ENCODE measurements at regions not wholly inside any gene's neighbourhood (a gene's known extent, or its start where the extent isn't known, plus 50 kb on each side); places are given as distances from the start of the nearest gene placed in this dataset.

DNA sequence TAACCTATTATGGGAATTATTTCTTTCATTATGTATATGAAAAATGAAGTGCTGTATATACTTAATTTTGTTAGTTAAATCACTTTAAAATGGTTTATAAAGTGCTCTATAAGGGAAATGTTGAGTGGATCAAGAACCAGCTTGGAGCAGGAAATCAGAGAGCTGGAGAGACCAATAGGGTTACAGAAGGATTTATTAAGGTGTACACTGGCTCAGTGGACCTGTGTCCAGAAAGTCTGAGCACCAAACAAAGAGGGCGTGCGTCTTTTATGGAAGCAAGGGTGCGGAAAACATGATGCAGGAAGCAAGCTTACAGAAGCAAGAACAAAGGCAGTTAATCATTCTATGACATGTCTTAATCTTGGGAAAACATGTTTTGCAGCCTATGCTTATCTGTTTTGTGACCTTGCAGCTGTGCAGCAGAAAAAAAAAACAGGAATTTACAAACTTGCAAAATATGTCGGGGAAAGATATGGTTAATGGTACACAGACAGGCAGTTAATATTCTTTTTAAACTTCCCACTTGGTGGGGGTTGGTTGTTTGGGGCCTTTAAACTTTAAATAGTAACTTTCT is 65.2 kb upstream of the SLC35G4 start:
- no peaks in the 10 kb centered on the region for H3K36me3 ChIP-seq (ENCODE audit: low read length)

DNA sequence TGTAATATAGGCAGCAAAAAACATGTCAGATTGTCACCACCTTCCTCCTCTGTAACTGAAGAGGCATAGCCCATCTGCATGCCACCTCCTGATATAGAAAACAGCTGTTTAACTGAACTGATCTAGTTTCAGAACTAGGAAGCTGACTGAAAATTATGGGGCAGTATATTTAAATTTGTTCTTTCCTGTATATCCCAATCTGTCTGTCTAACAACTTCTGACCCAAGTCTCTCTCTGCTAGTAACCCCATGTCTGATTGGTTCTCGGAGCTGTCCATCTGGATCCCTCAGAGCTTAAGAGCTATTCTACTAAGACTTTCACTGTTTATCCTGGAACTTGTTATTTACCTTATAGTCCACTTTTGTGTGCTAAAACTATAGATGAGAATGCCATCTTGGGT is 68.2 kb upstream of the SLC35G4 start:
- Histone ChIP-seq H3K79me2 (ENCODE audit: insufficient read depth, low read length) (no peaks in the 10 kb centered on the region), H4K20me1 (ENCODE audit: low read depth, low read length) (no peaks in the 10 kb centered on the region), H3K9ac (ENCODE audit: low read length) (no peak overlapping the region), H3K9me3 (ENCODE audit: insufficient read depth, low read length) (peaks cover 7% of the 10 kb centered on the region; the same call in 1 of the 2 replicates), H3K27ac (ENCODE audit: low read depth, low read length) (no peak overlapping the region), H3F3A (ENCODE audit: insufficient read depth) (no peaks in the 10 kb centered on the region), H3K9me2 (replicated peaks; ENCODE audit: insufficient read depth, low read length) (no peaks in the 10 kb centered on the region), H3K36me3 (ENCODE audit: low read length) (no peaks in the 10 kb centered on the region), H3K4me2 (ENCODE audit: low read depth, low read length, poor library complexity, severe bottlenecking) (no peak overlapping the region), H3K4me3 (ENCODE audit: insufficient read depth, low read length, poor library complexity, severe bottlenecking) (no peak overlapping the region), H2AFZ (ENCODE audit: low read depth, low read length, severe bottlenecking) (no peak overlapping the region), H3K27me3 (ENCODE audit: low read length) (no peaks in the 10 kb centered on the region)
- TF ChIP-seq, protein P1, sequence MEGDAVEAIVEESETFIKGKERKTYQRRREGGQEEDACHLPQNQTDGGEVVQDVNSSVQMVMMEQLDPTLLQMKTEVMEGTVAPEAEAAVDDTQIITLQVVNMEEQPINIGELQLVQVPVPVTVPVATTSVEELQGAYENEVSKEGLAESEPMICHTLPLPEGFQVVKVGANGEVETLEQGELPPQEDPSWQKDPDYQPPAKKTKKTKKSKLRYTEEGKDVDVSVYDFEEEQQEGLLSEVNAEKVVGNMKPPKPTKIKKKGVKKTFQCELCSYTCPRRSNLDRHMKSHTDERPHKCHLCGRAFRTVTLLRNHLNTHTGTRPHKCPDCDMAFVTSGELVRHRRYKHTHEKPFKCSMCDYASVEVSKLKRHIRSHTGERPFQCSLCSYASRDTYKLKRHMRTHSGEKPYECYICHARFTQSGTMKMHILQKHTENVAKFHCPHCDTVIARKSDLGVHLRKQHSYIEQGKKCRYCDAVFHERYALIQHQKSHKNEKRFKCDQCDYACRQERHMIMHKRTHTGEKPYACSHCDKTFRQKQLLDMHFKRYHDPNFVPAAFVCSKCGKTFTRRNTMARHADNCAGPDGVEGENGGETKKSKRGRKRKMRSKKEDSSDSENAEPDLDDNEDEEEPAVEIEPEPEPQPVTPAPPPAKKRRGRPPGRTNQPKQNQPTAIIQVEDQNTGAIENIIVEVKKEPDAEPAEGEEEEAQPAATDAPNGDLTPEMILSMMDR (IDR thresholded peaks at IDR 0.05; ENCODE audit: insufficient read depth, low read length, poor library complexity, severe bottlenecking) = no peak
- no peak for TF ChIP-seq EZH2phosphoT487 (conservative IDR thresholded peaks at IDR 0.05; ENCODE audit: low read length)

More for the DNA sequence above, 65.2 kb upstream of the SLC35G4 start:
- Histone ChIP-seq H3K4me3 (ENCODE audit: insufficient read depth, low read length, poor library complexity, severe bottlenecking) (no peak overlapping the region), H3K79me2 (ENCODE audit: insufficient read depth, low read length) (no peaks in the 10 kb centered on the region), H3K4me2 (ENCODE audit: low read depth, low read length, poor library complexity, severe bottlenecking) (no peak overlapping the region), H4K20me1 (ENCODE audit: low read depth, low read length) (no peaks in the 10 kb centered on the region), H3K27ac (ENCODE audit: low read depth, low read length) (no peak overlapping the region), H3F3A (ENCODE audit: insufficient read depth) (no peaks in the 10 kb centered on the region), H2AFZ (ENCODE audit: low read depth, low read length, severe bottlenecking) (no peak overlapping the region), H3K27me3 (ENCODE audit: low read length) (no peaks in the 10 kb centered on the region), H3K9me2 (replicated peaks; ENCODE audit: insufficient read depth, low read length) (no peaks in the 10 kb centered on the region), H3K9ac (ENCODE audit: low read length) (no peak overlapping the region), H3K9me3 (ENCODE audit: insufficient read depth, low read length) (peaks cover 7% of the 10 kb centered on the region; the same call in 1 of the 2 replicates)
- TF ChIP-seq, protein P1 (IDR thresholded peaks at IDR 0.05; ENCODE audit: insufficient read depth, low read length, poor library complexity, severe bottlenecking) = no peak
- no peak for TF ChIP-seq EZH2phosphoT487 (conservative IDR thresholded peaks at IDR 0.05; ENCODE audit: low read length)

DNA sequence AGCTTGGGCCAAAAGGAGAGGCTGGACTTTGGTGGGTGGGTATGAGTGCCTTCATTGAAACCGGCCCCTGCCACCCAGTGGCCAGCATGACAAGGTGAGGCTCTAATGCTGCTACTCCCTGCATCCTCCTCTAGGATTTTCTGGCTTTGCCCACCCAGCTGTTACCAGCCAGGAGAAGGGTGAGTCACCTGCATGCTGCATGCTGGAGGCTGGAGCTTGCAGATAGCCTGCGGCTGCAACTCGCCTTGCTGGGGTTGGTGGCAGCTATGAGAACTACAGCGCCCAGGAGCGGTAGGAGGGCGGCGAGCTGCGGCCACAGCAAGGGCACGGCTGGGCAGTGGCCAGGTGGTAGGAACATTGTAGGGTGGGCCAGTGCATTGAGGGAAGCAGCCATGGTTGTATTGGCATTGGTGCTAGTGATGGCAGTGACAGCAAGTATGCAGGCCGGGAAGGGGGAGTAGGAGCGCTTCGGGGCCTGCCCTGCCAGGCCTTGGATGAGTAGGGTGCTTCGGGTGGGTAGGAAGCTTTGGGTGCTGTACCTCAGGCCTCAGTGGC is 75.4 kb upstream of the SLC35G4 start:
- H3K4me3 ChIP-seq (ENCODE audit: insufficient read depth, low read length, poor library complexity, severe bottlenecking) = no peak overlapping the region
- H2AFZ ChIP-seq (ENCODE audit: low read depth, low read length, severe bottlenecking) = no peak overlapping the region
- no peak overlapping the region for H3K9ac ChIP-seq (ENCODE audit: low read length)
- H3F3A ChIP-seq (ENCODE audit: insufficient read depth) = no peaks in the 10 kb centered on the region
- H3K79me2 ChIP-seq (ENCODE audit: insufficient read depth, low read length) = no peaks in the 10 kb centered on the region
- no peak overlapping the region for H3K4me2 ChIP-seq (ENCODE audit: low read depth, low read length, poor library complexity, severe bottlenecking)
- H3K27me3 ChIP-seq (ENCODE audit: low read length) = no peaks in the 10 kb centered on the region
- no peaks in the 10 kb centered on the region for H4K20me1 ChIP-seq (ENCODE audit: low read depth, low read length)
- no peaks in the 10 kb centered on the region for H3K36me3 ChIP-seq (ENCODE audit: low read length)
- no peaks in the 10 kb centered on the region for H3K9me3 ChIP-seq (ENCODE audit: insufficient read depth, low read length)
- no peak for TF ChIP-seq EZH2phosphoT487 (conservative IDR thresholded peaks at IDR 0.05; ENCODE audit: low read length)
- TF ChIP-seq, protein P1 (IDR thresholded peaks at IDR 0.05; ENCODE audit: insufficient read depth, low read length, poor library complexity, severe bottlenecking) = no peak
- H3K9me2 ChIP-seq (replicated peaks; ENCODE audit: insufficient read depth, low read length) = no peaks in the 10 kb centered on the region
- H3K27ac ChIP-seq (ENCODE audit: low read depth, low read length) = no peak overlapping the region

All from SU-DHL-6 (cell line).